ENCODE measurements at regions not wholly inside any gene's neighbourhood (a gene's known extent, or its start where the extent isn't known, plus 50 kb on each side); places are given as distances from the start of the nearest gene placed in this dataset.
"Not testable (repeated sequence)": the region's sequence is repeated elsewhere in the genome, so short reads cannot be mapped to it uniquely, and the experiment has no call there.

GRCh38 chr4:124070688-124071484, 641.6 kb downstream of the ANKRD50 start:
- no peak for DNase-seq

GRCh38 chr4:124075276-124075675, 637.3 kb downstream of the ANKRD50 start:
- DNase-seq = not testable (repeated sequence)

DNA sequence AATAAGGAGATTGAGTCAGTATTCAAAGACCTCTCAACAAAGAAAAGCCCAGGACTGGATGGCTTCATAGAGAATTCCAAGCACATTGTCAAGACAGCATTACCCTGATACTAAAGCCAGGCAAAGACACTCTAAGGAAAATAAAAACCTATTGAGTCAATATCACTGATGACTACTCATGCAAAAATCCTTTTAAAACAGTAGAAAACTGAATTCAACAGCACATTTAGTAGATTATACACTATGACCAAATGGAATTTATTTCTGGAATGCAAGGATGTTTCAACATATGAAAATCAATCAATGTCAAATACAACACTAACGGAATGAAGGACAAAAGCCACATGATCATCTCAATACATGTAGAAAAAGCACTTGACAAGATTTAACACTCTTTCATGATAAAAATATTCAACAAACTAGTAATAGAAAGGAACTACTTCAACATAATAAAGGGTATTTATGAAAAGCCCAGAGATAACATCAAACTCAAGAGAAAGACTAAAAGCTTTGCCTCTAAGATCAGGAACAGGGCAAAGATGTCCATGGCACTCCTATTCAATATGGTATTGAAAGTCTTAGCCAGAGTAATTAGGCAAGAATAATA, 633.3 kb downstream of the ANKRD50 start:
- no peak for DNase-seq

DNA sequence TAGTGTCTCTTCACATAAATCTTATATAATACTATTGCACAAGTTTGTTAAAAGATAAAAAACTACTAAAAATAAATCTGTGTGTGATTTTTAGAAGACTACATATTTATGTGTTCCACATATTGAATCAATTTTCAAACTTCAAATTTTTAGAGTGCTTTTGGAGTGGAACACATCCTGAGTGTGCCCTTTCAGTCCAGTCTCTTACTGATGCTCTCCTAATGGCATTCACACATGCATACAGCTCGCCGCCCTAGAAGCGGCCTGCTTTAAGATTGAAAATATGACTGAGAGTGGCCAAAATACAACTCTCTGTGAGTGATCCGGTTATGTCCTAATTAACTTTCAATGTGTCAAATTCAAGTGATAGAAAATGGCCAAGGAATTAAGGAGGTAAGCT, 628.8 kb downstream of the ANKRD50 start:
- no peak for DNase-seq

DNA sequence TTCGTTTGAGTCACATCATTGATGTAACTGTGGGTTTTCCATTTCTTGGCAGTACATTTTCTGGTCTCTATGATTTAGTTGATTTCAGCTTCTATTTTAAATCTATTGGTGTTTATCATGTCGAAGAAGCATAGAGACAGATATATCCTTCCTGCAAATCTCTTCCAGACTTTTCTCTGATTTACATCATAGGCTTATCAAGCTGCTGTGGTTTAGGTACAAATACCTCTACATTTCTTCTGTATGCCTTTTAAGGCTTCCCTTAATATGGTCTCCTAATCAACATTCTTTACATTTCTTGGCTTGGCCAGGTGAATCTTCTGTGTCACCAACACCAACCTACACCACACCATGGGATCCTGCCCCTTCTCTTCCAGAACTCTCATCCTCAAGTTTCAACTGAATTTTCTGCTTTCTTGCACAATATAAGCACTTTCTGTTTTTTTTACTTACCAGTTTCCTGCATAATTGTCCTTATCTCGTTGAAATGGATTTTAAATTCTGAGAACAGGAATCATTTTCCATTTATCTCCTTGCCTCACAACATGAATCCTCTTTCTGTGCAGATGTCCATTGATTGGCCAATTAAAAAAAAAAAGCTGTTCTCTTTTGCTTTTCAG, 626.9 kb downstream of the ANKRD50 start:
- DNase-seq = no peak

GRCh38 chr4:124090021-124090420, 622.5 kb downstream of the ANKRD50 start:
- DNase-seq = no peak

- DNase-seq = no peak
Observed at GRCh38 chr4:124092101-124092500, 620.4 kb downstream of the ANKRD50 start.

- no peak for DNase-seq
Observed at GRCh38 chr4:124092541-124092984, 620.0 kb downstream of the ANKRD50 start.

- DNase-seq = no peak
Observed at GRCh38 chr4:124095621-124096020, 616.9 kb downstream of the ANKRD50 start.

DNA sequence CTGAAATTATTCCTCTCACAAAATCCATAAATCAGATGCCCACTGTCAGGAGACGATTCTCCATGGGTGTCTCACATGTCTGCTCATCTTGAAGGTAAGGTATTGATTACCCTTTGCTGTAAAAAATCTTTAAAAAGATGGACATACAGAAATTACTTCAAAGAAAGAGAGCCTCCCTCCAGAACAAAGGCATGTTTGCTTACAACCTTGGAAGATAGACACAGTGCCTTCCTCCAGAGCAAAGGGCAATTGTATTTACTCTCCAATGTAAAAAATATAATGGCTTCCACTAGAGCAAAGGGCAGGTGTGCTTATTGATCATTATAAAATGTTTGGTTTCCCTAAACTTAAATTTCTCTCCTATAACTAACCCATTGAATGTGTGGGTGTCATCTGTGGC, 616.2 kb downstream of the ANKRD50 start:
- no peak for DNase-seq

- no peak for DNase-seq
Observed at GRCh38 chr4:124097447-124097846, 615.1 kb downstream of the ANKRD50 start.

DNA sequence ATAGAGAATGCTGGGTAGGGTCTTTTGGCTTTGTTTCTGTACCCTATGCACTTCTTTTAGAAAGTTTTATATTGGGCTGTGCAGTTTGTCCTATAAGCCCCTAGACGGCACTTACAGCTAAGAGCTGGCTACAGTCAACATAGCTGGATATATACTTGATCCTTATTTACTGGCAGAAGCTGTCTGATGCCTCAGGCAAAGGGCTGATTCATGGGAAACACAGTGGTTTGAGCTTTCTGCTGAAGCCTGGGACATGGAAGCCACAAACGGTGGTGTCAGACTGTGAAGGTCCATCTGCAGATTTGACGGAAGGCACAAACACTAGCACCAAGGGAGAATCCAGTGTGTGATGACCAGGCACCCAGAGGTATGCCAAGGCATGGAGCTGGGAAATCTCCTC, 608.4 kb downstream of the ANKRD50 start:
- DNase-seq = no peak

DNA sequence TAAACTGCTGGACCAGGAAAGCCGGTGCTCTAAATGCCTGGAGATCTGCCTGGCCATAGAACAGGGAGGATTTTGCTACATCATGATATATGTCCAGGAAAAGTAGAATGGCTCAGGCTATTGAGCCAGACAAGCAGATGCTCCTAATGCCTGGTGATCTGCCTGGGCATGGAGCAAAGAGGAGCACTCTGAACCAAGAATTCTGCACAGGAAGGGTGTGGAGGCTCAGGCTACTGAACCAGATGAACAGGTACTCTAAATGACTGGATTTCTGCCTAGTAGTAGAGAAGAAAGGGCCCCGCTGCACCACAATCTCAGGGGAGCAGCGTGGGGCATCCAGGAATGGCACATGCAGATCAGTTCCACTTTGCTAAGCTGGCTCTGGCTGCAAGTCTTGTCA, 607.9 kb downstream of the ANKRD50 start:
- DNase-seq = no peak

DNA sequence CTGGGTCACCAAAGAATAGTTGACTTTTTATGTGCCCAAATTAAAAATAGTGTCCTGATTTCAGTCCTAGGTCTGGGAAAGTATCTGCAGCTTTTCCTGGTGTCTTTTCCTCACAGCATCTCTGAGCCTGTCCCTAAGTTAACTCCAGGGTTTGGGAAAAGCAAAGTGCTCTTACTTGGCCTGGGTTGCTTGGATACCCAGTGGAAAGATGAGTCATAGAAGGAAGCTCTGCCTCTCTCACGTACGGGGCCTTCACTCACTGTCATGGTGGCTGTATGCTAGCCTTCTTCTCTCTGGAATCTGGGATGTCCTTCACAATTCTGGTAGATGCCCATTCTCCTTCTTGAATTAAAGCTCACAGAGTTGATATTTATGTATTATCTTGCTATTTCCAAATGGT, 607.3 kb downstream of the ANKRD50 start:
- no peak for DNase-seq

DNA sequence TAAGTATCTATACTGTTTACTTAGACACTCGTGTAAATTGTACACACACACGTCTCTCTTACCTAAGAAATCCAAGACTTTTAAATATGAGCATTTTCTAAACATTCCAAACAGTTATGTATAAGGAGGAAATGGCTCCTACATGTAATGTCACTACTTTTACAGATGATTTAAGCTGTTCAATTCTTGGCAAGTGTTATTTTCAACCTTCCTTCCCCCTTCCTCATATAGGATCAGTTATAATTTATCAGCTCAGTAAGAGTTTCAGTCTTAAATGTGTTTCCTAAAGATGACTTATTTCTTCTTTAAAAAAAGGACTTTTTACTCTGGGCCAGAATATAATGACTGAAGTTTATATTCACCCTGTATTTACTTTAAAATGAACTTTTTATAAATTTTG, 601.1 kb downstream of the ANKRD50 start:
- no peak for DNase-seq

DNA sequence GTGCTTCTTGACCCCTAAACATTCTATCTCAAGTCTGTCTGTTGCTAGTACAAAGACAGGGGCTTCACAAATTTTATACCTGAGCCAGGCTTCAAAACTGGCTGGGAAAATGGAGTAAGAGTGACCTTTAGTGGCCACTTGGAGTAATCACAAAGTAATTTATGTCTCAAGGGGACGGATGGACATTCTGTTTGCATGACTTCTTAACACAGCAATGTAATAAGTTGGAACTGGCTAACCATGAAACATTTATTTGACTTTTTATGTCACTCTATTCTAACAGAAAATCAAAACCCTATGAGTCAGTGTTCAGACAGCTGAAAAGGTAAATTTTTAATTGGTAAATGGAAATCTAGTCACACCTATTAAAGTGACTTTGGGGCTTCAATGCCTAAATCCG, 600.6 kb downstream of the ANKRD50 start:
- DNase-seq = peak; percentile 10

- no peak for DNase-seq
Observed at GRCh38 chr4:124118061-124118460, 594.5 kb downstream of the ANKRD50 start.

GRCh38 chr4:124121461-124121971, 591.0 kb downstream of the ANKRD50 start:
- DNase-seq = no peak

DNA sequence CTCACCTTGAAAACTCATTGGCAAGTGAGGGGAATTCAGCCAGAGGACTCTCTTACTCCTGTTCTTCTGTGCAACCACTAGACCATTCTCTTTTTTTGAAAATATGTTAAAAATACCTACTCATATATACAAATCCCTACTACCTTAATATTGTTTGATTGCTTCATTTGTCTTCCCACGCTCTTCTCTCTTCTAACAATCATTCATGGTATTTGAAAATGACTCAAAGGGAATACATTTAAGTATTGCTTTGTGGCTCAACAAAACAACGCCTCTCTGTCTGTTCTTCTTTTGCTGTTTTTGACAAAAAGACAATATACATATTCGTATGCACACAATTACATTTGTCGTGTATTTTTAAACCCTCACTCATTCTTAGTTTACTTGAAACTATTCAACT, 589.4 kb downstream of the ANKRD50 start:
- no peak for DNase-seq

- DNase-seq = no peak
Observed at GRCh38 chr4:124123721-124124120, 588.8 kb downstream of the ANKRD50 start.

GRCh38 chr4:124131324-124131723, 581.2 kb downstream of the ANKRD50 start:
- DNase-seq = not testable (repeated sequence)

GRCh38 chr4:124132161-124132560, 580.4 kb downstream of the ANKRD50 start:
- DNase-seq = no peak

- no peak for DNase-seq
Observed at GRCh38 chr4:124133753-124134152, 578.8 kb downstream of the ANKRD50 start.

DNA sequence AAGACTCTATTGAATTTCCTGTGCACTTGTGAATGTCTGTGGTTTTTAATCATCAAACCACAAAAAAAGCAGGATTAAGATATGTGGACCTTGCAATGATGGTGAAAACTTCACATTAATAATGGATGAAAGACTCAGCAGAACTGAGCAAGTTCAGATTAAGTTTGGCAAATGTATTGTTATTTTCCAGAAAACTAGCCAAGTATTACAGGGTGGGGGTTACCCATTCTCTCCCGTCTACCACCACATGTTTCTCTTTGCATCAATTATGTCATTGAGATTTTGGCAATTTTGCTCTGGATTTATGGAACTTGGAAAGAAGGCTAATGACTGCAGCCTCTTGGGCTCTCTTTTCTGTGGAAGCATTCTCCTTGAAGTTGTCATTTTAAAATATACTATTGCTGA, 577.1 kb downstream of the ANKRD50 start:
- no peak for DNase-seq
